H1 (cell line): ENCODE measurements at regions not wholly inside any gene's neighbourhood (a gene's known extent, or its start where the extent isn't known, plus 50 kb on each side); places are given as distances from the start of the nearest gene placed in this dataset.

Experiments
- CTCF ChIP-seq, 3 experiments: IDR thresholded peaks; 1 replicate in 2 of 3; 2 replicates in 1 of 3; pipeline versions ENCODE4 v1.5.1 to v1.6.1; 2011; ENCODE audit warnings: low read length in 3 of 3, mild to moderate bottlenecking in 3 of 3, inconsistent platforms in 2 of 3, low read depth in 1 of 3, moderate library complexity in 1 of 3; ENCODE audit not compliant: insufficient read depth in 1 of 3; ENCODE audit errors: control extremely low read depth in 1 of 3
- EGR1 ChIP-seq: IDR thresholded peaks from 2 replicates; pipeline ENCODE4 v1.6.1; 2011; ENCODE audit warnings: low read depth, low read length, borderline replicate concordance
- EP300 ChIP-seq, 2 experiments: IDR thresholded peaks; 1 replicate in 1 of 2; 2 replicates in 1 of 2; pipeline ENCODE4 v1.6.1; 2011 to 2012; ENCODE audit warnings: low read depth in 2 of 2, low read length in 2 of 2, mild to moderate bottlenecking in 2 of 2, borderline replicate concordance in 1 of 2, inconsistent platforms in 1 of 2, moderate library complexity in 1 of 2
- NANOG ChIP-seq: IDR thresholded peaks from 2 replicates; pipeline ENCODE4 v1.6.1; 2011; ENCODE audit warnings: low read length, low read depth, mild to moderate bottlenecking, inconsistent platforms; ENCODE audit not compliant: insufficient read depth, poor library complexity, severe bottlenecking
- POLR2AphosphoS5 ChIP-seq: IDR thresholded peaks from 2 replicates; pipeline ENCODE4 v1.6.1; 2011; ENCODE audit warnings: low read depth, low read length
- USF2 ChIP-seq: IDR thresholded peaks from 2 replicates; pipeline ENCODE4 v1.6.1; 2011; ENCODE audit warnings: low read length, improper control_type of control experiment
- YY1 ChIP-seq: IDR thresholded peaks from 2 replicates; pipeline ENCODE4 v1.6.1; 2011; ENCODE audit warnings: low read depth, mild to moderate bottlenecking, low read length

- TF ChIP-seq NANOG (no peak), EGR1 (no peak), POLR2AphosphoS5 (no peak), EP300 (IDR thresholded peaks at IDR 0.05; ENCODE audit: borderline replicate concordance in 1 of 2, low read depth in 2 of 2, low read length in 2 of 2) (no peak), YY1 (no peak), USF2 (no peak), CTCF (IDR thresholded peaks at IDR 0.05; ENCODE audit: control extremely low read depth in 1 of 3, insufficient read depth in 1 of 3, low read depth in 1 of 3, low read length in 3 of 3) (no peak)
Measured at GRCh38 chr9:120259100-120259499, 320.9 kb downstream of the CDK5RAP2 start.
